HG02610 (cell line): ENCODE measurements at regions not wholly inside any gene's neighbourhood (a gene's known extent, or its start where the extent isn't known, plus 50 kb on each side); places are given as distances from the start of the nearest gene placed in this dataset.

Source experiments
- ATAC-seq: cut with Tn5 transposase; IDR thresholded peaks from one replicate; pipeline ENCODE4 v1.9.1; 2021; ENCODE audit warnings: mild to moderate bottlenecking, moderate library complexity; ENCODE audit not compliant: unreplicated experiment

- ATAC-seq = no peak
Measured at GRCh38 chr4:75126058-75126457, 193.1 kb downstream of the PARM1 start.

DNA sequence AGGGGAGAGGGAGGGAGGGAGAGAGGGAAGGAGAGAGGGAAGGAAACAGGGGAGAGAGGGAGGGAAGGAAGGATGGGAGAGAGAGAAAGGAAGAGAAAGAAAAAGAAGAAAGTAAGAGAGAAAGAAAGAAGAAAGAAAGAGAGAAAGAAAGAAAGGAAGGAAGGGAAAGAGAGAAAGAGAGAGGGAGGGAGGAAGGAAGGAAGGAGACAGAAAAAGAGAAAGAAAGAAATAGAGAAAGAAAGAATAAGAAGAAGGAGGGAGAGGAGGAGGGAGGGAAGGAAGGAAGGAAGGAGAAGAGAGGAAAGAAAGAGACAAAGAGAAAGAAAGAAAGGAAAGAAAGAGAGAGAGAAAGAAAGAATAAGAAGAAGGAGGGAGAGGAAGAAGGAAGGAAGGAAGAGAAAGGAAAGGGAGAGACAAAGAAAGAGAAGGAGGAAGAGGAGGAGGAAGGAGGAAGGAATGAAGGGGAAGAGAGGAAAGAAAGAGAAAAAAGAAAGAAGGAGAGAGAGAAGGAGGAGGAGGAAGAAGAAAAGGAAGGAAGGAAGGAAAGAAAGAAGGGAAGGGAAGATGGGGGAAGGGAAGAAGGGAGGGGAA is 189.6 kb downstream of the PARM1 start:
- ATAC-seq = no peak

GRCh38 chr4:75118739-75119138 is 185.8 kb downstream of the PARM1 start:
- no peak for ATAC-seq

- ATAC-seq = no peak
Measured at GRCh38 chr4:75110061-75110460, 177.1 kb downstream of the PARM1 start.

- ATAC-seq = peak; percentile 88
Measured at GRCh38 chr4:75107755-75108612, 175.1 kb downstream of the PARM1 start.

DNA sequence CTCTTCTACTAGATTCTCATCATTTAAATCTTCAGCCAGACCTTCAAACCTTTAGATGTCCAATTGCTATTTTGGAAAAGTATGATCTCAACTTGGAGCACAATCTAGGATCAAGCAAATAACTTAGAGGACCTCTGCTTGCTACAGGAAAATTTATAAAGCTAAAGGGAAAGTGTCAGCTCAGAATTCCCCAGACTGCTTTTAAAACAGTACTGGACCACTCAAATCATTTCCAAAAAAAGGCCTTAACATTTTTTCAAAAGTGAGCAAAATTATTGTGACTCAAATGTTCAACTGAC is 169.8 kb downstream of the PARM1 start:
- ATAC-seq = no peak

DNA sequence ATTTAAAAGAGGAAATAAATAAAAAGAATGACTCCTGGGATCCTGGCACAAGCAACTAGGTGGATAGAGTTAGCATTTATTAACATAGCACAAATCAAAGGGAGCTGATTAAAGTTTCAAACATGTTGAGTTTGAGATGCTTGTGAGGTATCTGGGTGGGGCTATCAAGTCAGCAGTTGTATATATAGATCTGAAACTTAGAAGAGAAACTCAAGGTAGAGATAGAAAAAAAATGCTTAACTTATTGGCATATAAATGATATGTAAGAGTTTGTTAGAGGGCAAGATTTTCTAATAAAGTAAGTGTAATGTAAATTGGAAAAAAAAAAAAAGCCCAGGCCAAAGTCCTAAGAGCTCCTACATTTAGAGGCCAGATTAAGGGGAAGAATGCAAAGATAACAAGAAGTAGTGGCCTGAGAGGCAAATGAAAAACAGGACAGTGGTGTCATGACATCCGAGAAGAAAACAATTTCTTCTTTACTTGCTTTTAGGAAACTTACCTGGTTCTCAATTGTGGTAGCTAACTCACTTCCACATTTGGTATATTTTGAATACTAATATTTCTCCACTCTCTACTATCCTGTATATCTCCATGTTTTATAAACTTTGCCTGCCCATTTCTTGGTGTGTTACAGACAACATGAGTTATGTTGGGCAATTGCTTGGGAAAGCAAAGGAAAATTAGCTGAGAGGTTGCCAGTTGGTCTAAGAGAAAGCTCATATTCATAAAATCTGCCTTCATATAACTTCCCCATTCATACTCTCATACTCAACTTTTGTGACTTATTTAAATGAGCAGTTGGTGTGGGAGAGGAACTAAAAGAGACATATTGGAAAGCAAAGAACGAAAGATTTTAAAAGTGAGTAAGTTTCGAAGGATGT is 169.2 kb downstream of the PARM1 start:
- ATAC-seq = peak; percentile 59
